AG08395 (cell line): ENCODE measurements at regions not wholly inside any gene's neighbourhood (a gene's known extent, or its start where the extent isn't known, plus 50 kb on each side); places are given as distances from the start of the nearest gene placed in this dataset.
"Not testable (repeated sequence)": the region's sequence is repeated elsewhere in the genome, so short reads cannot be mapped to it uniquely, and the experiment has no call there.

Experiments
- DNase-seq: peaks from one replicate; pipeline ENCODE4 v3.0.0; 2012; ENCODE audit warnings: mixed read lengths, low spot score

DNA sequence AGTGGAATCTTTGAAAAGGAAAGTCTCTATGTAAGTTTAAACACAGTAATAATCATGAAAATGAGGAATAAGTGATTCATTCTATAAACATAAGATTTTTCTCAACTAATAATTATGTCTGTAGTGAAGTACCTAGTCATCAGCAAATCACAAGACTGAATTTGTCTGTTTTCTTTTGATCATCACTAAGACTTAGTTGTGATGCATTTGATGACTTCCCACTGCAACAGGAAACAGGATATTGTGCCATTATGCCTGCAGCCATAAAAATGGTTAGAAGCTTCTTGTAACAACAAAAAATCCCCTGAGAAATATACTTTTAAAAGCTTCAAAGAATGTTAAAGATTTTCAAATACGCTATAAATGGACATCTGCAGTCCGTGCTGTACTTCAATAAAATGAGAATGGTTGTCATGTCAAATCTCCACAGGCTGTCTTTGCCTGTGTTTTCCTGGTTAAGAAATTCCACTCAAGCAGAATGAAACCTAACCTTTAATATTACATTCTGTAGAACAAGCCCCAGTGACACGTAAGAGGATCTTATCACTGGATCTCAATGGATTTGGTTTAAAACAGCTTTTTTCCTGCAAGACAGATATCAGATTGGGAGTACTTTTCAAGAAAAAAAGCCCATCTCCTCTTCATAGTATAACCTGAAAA, 1262.3 kb upstream of the PHF14 start:
- DNase-seq, result no peak

DNA sequence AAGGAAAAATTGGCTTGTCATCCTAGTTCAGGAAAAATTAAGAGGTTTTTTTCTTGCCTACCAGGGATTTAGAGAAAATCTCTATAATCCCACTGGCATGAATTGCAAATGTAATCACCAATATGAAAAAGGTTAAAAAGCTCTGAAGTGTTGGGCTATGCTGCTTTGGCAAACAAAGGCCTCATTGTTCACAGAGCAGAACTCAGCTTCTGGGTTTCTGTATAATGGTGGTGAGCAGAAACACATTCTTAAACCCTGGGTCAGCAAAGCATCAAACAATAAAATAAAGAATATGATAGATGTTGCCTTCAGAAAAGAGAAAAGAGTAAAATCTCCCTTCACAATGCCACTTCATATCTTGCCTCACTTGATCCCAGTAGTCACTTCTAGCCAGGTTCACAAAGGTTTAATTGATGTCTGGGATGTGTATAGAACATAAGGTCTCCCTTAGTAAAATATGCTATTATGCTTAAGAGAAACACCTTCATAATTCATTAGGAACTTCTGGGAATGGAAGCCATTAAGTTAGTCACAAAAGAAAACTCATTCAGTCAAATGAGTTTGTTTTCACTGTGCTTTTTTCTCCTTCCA, 1255.5 kb upstream of the PHF14 start:
- no peak for DNase-seq

DNA sequence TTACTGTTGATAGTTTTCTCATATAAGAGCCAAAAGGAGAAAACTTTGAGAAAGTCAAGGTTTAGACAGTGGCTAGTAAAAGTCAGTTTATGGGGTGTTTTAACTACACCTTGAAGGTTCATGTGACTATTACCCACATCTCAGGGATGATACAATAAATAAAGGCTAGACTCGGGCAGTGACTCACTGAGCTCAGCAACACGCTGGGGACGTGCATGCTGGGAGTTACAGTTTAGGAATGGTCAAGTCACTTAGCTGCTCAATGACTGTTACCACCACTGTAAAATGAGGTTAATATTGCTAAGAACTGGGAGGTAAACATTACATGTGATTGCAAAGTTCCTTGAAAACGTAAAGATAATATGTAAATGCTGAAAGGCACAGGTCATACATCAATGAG, 1254.4 kb upstream of the PHF14 start:
- DNase-seq, result no peak

DNA sequence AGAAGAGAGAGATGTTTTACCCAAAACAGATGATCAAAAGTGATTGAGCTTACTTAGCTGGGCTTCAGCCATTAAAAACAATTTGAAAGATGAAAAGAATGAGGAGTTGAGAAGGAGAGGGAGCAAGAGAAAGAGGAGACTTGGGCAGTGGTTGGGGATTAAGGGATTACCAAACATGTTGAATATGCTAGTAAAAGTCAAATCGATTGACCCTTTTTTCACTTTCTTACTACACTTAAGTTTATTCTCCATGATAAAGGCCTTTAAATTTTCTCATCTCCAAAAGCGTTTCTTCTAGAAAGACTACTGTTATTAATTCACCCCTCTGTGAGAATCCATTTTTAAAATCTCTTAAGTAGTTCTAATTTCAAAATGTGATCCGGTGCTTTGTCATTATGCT, 1254.0 kb upstream of the PHF14 start:
- DNase-seq, result no peak

DNA sequence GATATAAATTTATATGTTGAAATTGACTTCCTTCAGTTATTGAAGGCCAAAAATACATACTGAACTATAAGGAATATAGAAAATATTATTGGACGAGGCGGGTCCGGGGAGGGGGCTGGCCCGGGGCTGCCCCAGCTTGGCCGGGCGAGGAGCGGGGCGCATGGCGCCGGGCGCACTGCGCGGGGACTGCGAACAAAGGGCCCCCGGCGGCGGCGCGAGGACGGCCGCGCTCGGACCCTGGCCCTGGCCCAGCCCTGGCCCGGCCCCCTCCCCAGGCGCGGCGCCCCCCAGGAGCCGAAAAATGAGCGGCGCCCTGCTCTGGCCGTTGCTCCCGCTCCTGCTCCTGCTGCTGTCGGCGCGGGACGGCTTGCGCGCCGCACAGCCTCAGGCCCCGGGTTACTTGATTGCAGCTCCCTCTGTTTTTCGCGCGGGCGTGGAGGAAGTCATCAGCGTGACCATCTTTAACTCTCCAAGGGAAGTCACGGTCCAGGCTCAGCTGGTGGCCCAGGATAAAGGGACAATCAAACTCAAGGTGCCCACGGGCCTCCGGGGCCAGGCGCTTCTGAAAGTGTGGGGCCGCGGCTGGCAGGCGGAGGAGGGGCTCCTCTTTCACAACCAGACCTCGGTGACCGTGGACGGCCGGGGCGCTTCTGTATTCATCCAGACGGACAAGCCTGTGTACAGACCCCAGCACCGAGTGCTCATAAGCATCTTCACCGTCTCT, 1247.6 kb upstream of the PHF14 start:
- DNase-seq, result not testable (repeated sequence)

DNA sequence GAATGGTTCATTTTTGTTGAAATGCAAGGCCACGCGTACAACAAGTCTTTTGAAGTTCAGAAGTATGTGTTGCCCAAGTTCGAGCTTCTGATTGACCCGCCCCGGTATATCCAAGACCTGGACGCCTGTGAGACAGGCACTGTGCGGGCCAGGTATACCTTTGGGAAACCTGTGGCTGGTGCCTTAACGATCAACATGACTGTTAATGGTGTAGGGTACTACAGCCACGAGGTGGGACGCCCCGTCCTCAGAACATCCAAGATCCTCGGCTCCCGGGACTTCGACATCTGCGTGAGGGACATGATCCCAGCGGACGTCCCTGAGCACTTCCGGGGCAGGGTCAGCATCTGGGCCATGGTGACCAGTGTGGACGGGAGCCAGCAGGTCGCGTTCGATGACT, 1246.9 kb upstream of the PHF14 start:
- DNase-seq, result not testable (repeated sequence)

DNA sequence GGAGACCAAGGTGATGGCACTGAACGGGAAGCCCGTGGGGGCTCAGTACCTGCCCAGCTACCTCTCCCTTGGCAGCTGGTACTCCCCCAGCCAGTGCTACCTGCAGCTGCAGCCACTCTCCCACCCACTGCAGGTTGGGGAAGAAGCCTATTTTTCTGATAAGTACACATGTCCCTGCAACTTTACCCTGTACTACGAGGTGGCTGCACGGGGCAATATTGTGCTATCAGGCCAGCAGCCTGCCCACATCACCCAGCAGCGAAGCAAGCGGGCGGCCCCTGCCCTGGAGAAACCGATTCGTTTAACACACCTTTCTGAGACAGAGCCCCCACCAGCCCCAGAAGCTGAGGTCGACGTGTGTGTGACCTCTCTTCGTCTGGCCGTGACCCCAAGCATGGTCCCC, 1246.2 kb upstream of the PHF14 start:
- DNase-seq, result not testable (repeated sequence)

DNA sequence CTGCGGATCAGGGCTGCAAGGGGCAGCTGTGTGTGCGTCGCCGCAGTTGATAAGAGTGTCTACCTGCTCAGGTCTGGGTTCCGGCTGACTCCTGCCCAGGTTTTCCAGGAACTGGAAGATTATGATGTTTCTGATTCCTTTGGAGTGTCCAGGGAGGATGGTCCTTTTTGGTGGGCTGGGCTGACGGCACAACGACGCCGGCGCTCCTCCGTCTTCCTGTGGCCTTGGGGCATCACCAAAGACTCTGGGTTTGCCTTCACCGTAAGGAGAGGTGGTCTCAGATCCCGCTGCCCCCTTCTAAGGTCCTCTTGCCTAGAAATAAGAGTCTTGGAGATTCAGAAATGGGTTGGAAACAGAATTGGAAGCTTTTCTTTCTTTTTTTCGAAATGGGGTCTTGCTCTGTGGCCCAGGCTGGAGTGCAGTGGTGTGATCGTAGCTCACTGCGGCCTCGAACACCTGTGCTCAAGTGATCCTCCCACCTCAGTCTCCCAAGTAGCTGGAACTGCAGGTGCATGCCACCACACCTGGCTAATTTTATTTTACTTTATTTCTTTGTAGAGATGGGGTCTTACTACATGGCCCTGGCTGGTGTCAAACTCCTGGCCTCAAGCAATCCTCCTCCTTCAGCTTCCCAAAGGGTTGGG, 1245.5 kb upstream of the PHF14 start:
- not testable (repeated sequence) for DNase-seq

DNA sequence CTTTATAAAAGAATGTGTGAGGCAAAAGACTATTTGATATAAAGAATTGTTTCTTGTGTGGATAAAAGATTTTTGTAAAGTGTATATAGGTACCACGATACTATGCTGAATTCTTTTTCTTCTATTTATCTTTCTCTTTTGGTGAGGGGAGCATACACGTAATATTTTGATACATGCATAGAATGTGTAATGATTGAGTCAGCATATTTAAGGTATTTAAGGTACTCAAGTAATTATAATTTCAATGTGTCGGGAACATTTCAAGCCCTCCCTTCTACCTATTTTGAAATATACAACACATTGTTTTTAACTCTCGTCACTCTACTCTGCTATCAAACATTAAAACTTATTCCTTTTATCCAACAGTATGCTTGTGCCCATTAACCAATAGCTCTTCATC, 1221.6 kb upstream of the PHF14 start:
- no peak for DNase-seq

DNA sequence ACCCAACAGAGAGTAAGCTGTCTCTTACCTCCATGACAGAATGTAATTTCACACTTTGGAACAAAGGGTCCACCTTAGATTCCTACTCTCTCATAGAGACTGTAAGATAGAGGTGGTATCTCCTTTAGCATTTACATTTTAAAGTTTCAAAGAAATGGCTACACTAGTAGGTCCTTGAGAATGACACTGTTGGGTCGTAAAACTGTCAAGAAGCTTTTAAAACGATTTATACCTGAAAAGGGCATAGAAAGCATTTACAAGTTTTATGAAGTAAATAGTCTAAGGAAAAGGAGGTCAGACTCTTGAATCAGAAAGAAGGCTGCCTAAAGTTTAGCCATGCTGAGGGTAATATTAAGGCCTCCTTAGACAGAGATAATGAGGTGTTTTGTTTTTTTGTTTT, 1212.4 kb upstream of the PHF14 start:
- DNase-seq, result no peak

DNA sequence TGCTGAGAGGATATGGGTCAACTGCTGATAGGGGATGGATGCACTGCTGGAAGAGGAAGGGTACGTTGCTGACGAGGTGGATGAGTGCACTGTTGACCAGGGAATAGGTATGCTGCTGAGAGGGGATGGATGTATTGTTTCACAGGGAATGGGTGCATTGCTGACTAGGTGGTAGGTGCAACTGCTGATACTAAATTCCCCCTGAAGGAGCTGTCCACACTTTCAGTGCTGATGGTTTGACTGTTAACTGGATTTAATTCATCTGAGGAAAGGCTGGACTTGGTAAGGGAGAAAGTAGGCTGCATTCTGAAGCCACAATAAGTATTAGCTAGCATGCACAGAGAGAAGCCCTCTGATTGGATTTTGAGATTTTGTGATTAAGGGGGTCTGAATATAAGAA, 1196.8 kb upstream of the PHF14 start:
- DNase-seq, result no peak

DNA sequence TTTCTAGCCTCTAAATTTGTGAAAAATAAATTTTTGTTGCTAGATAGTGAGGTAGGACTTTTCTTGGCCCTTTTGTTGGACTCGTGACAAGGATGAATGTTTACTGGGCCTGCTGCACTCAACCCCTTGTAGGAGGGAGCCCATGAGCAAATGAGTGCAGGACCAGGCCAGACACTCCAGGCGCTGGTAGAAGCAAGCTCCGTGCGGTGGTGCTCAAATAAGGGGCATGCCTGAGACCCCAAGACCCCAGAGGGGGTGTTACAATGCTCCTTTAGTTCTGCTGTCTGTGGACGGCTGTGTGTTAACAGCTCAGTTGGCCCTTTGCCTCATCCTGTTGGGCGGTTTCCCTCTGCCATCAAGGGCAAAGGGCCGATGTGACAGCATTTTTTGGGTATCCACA, 1195.3 kb upstream of the PHF14 start:
- DNase-seq, result no peak

DNA sequence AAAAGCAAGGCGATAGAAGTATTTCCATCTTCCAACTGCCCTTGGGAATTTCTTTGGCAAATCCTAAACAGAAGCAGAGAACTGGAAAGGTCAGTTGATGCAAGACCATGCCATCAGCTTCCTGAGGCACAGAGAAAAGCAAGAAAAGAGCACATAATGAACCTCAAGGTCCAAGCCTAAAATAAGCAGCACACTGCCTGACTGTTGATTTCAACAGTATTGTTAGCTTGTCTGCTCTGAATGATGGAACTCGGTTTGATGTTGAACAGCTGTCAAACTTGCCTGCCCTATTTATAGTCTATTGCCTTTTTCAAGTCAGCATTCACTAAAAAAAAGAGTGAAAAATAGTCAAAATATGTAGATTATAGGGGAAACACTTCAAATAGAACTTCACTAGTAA, 1192.0 kb upstream of the PHF14 start:
- no peak for DNase-seq

DNA sequence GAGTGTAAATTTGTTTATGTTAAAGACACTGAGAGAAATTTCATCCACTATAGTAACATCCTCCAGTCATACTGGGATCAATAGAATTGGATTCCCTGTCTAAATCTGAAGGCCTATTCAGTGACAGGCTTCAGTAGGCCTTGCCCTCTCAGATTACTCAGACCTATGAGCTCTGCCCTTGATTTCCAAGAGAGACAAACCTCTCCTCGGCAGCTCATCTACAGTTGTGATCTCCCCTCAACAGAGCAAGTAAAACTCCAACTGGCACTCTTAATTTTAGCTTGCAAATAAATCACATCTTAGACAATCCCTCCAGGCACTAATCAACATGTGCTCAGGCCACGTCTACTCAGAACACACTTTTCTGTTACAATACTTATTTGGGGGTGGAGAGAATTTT, 1191.4 kb upstream of the PHF14 start:
- DNase-seq, result no peak

DNA sequence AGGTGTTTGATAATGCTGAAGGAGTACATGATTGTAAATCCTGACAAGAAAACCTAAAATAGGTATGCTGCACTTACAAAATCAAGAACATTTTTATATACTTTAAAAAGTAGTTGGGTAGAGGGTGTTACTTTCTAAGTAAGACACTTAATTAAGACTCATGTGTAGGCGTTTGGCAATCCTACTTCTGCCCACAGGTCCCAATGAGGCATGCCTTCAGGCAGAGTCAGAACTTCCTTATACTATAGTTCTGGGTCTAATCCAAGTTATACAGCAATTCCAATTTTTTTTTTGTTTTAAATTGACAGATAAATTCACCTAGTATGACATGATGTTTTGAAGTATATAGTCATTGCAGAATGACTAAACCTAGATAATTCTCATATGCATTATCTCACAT, 1188.5 kb upstream of the PHF14 start:
- no peak for DNase-seq

DNA sequence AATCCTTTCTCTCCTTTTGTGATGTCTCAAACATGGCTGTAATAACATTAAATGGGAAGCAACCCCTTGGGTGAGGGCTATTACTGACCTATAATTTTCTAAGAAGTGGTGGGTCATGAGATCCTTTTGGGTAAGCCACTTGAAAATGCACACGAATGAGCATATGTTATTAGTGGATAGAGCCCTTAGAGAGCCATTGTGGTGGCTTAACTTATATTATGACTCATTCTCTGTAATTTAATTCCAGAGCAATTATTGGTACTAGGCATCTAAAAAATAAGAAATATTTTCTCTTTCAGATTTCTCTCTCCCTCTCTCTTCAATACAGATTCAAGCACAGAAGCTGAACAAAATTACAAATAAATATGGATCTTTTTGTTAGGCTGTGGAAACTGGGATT, 1177.4 kb upstream of the PHF14 start:
- no peak for DNase-seq

DNA sequence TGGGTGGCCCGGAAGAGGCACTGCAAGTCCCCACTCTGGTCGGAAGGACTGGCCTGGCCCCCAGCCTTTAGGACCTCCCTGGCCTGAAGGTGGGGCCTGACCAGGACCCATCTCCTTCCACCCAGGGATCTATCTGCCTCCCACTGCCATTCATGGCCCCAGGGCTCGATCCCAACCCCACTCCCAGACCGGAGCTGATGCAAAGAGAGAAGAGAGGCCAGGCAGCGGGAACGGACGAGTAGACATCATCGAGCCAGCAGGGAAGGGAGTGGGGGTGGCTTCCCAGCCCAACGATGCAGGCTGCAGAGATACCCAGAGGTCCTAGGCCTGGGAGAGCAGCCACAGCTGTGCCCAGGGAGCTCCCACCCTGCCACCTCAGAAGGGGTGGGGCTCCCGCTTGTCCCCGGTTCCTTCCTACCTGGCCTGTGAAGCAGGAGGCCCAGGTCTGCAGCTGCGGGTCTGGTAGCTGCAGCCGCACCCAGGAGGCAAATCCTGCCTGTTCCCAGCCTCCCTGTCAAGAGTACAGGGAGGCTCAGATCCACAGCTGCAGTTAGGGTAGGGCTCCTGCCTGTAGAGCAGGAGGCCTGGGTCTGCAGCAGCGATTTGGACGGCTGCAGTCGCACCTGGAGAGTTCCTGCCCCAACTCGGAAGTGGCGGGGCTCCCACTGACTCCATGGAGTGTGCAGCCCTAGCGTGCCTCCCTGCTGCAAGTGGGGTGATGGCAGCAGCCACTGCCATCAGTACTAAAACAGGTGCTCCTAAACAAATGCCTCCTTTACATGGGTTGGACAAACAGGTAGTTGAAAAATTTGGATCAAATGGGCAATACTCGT, 1151.0 kb upstream of the PHF14 start:
- no peak for DNase-seq

DNA sequence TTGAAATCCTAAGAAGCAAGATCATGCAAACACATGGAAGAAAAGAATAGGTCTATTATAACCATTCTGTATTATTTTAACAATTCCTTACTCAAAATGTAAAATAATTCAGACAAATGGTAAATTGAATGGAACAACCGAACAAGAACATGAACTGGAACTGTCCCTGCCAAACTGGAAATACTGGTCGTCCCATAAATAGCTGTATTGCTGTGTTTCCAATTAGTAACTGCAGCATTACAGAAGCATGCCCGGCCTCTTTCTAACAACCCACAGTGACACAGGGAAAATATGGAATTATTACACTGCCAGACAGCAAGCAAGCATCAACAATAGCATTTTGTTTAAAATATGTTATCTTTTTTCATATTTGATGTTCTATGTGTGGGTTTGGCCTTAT, 1138.5 kb upstream of the PHF14 start:
- no peak for DNase-seq

DNA sequence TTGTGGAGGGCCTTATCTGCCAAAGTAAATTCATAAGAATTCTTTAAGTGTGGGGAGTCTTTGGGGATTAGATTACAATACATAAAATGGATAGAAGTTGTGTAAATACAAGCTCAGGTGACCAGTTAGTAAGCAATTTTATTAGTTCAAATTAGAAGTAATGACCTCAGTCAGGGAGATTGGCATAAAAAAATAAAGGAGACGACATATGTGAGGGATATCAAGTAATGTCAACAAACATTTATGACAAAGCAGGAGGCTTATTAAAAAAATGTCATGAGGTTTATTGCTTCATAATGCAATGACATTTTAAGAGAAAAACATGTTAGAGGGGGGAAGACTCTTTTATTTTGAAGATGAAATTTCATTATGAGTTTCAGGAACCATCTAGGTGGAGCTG, 1137.0 kb upstream of the PHF14 start:
- no peak for DNase-seq

DNA sequence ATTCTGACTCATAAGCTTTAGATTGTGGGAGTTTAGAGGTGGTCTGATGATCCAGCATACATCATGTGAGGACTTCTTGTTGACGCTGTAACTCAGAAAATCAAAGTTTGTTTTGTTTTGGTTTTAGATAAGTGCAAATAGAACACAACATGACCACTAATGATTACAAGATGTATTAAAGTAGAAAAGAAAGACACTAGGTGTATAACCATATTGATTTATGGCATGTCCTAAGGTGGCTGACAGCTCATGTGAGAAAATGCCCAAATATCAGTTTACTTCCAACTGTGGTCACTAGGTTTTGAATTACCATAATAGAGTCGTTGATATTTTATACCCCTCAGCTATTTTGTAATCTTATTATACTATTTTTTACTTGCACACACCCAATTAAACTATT, 1131.4 kb upstream of the PHF14 start:
- no peak for DNase-seq

DNA sequence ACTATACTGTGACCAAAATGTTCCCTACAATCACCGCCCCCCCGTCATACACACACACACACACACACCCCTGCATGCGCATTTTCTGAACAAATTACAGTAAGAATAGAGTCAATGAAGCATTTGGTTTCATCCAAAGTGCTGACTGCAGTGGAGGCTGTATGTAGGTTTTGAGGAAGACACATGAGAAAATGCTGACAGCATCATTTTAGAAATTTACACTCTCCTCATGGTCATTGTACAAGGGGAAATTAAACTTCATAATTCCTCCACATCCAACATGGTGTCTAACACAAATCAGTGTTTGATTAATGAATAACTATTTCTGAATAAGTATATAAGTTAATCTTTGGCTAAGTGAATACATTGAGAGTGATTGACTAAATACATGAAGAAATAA, 1126.8 kb upstream of the PHF14 start:
- no peak for DNase-seq

DNA sequence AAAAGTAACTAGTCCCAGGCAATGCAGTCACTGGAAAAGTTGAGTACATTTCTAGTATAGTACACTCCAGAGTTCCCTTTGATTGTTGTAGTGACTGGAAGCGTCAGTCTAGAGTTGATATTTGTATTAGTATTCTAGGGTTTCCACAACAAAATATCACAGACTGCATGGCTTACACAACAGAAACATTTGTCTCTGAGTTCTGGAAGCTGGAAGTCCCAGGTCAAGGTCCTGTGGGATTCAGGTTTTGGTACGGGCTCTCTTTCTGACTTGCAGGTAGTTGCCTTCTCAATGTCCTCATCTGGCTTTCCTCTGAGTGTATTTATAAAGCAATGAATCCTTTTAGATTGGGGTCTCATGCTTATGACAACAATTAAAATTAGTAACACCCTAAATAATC, 1119.1 kb upstream of the PHF14 start:
- DNase-seq, result no peak
